Naive thymus-derived CD4-positive, alpha-beta T cell (primary cell): ENCODE measurements at regions not wholly inside any gene's neighbourhood (a gene's known extent, or its start where the extent isn't known, plus 50 kb on each side); places are given as distances from the start of the nearest gene placed in this dataset.

Source experiments
- ATAC-seq: fragments of 150-1000 bp; cut with Tn5 transposase; 2 replicates; pipeline ENCODE4 v1.10.0; 2021; ENCODE audit warnings: mild to moderate bottlenecking, moderate library complexity
- CTCF ChIA-PET: fragments of 350-600 bp; sonication (Branson Sonifier 250); formaldehyde crosslinking; loops from one replicate; lab custom pipeline; 2021; ENCODE audit warnings: antibody characterized with exemption; lab: Charles Lee
- POLR2A ChIA-PET: fragments of 350-600 bp; sonication (Branson Sonifier 250); formaldehyde crosslinking; loops from one replicate; lab custom pipeline; 2021; ENCODE audit warnings: antibody characterized with exemption, inconsistent platforms; lab: Charles Lee
- DNase-seq, 9 donors: peaks; one replicate each; pipeline versions ENCODE4 v3.0.0 to v3.0.0-alpha.2; 2020 to 2022; ENCODE audit warnings: mixed read lengths in 1 of 9
- H3K27ac ChIP-seq: one replicate; pipeline ENCODE4 v1.7.0; 2013; ENCODE audit warnings: mild to moderate bottlenecking, low read depth, low read length, moderate library complexity
- H3K27me3 ChIP-seq, 2 donors: one replicate each; pipeline ENCODE4 v1.7.0; 2013; ENCODE audit warnings: low read length in 2 of 2, mild to moderate bottlenecking in 2 of 2, moderate library complexity in 2 of 2; ENCODE audit not compliant: control insufficient read depth in 2 of 2, insufficient read depth in 2 of 2
- H3K36me3 ChIP-seq, 3 experiments: 1 replicate in 2 of 3; 2 replicates in 1 of 3; pipeline ENCODE4 v1.7.0; 2013; ENCODE audit warnings: low read length in 3 of 3, mild to moderate bottlenecking in 3 of 3, moderate library complexity in 1 of 3; ENCODE audit not compliant: insufficient read depth in 3 of 3, control insufficient read depth in 2 of 3
- H3K4me1 ChIP-seq, 2 donors: one replicate each; pipeline ENCODE4 v1.7.0; 2013; ENCODE audit warnings: low read length in 2 of 2, mild to moderate bottlenecking in 2 of 2, moderate library complexity in 1 of 2; ENCODE audit not compliant: control insufficient read depth in 2 of 2, insufficient read depth in 2 of 2
- H3K4me3 ChIP-seq: 2 replicates; pipeline ENCODE4 v1.7.0; 2013; ENCODE audit warnings: mild to moderate bottlenecking, low read length
- H3K9me3 ChIP-seq, 3 experiments: 1 replicate in 2 of 3; 2 replicates in 1 of 3; pipeline ENCODE4 v1.7.0; 2013; ENCODE audit warnings: low read length in 3 of 3; ENCODE audit not compliant: control insufficient read depth in 2 of 3
- H3K27ac Mint-ChIP-seq, 9 donors: one replicate each; pipeline ENCODE4 v1.8.0; 2020 to 2022; ENCODE audit warnings: mixed read lengths in 9 of 9, mild to moderate bottlenecking in 8 of 9, moderate library complexity in 5 of 9, inconsistent platforms in 2 of 9
- H3K27me3 Mint-ChIP-seq, 5 donors: one replicate each; pipeline ENCODE4 v1.8.0; 2021 to 2022; ENCODE audit warnings: mixed read lengths in 5 of 5, mild to moderate bottlenecking in 1 of 5
- H3K36me3 Mint-ChIP-seq, 5 donors: one replicate each; pipeline ENCODE4 v1.8.0; 2020 to 2022; ENCODE audit warnings: mixed read lengths in 5 of 5, mild to moderate bottlenecking in 3 of 5, inconsistent platforms in 1 of 5
- H3K4me1 Mint-ChIP-seq, 7 donors: one replicate each; pipeline ENCODE4 v1.8.0; 2020 to 2022; ENCODE audit warnings: mixed read lengths in 7 of 7, mild to moderate bottlenecking in 3 of 7, inconsistent platforms in 1 of 7
- H3K4me3 Mint-ChIP-seq, 10 donors: one replicate each; pipeline ENCODE4 v1.8.0; 2020 to 2022; ENCODE audit warnings: mild to moderate bottlenecking in 10 of 10, mixed read lengths in 10 of 10, moderate library complexity in 6 of 10, inconsistent platforms in 2 of 10
- H3K9me3 Mint-ChIP-seq, 11 donors: one replicate each; pipeline ENCODE4 v1.8.0; 2020 to 2022; ENCODE audit warnings: mixed read lengths in 11 of 11, mild to moderate bottlenecking in 4 of 11, inconsistent platforms in 1 of 11, moderate library complexity in 1 of 11
- intact Hi-C, 2 donors: fragments of 100-400 bp; cut with micrococcal nuclease; formaldehyde crosslinking; loops; one replicate each; pipeline ENCODE4 v1.15.1; 2023

GRCh38 chr3:64426551-64426950 is 201.3 kb upstream of the PRICKLE2 start:
- ChIA-PET POLR2A (no interaction called here), CTCF (no interaction called here)
- peaks cover 2 to 29% (median 20%) of the 10 kb centered on the region in 5 donors for H3K27me3 Mint-ChIP-seq
- Histone ChIP-seq H3K4me3 (no peak overlapping the region), H3K27me3 (no peaks in the 10 kb centered on the region), H3K9me3 (no peaks in the 10 kb centered on the region), H3K27ac (no peak overlapping the region), H3K4me1 (no peaks in the 10 kb centered on the region), H3K36me3 (no peaks in the 10 kb centered on the region)
- no peak for ATAC-seq
- no peak overlapping the region for H3K27ac Mint-ChIP-seq
- intact Hi-C loops, result no loop called here
- H3K4me1 Mint-ChIP-seq, result no peaks in the 10 kb centered on the region
- H3K9me3 Mint-ChIP-seq, result peaks cover 0 to 10% (median 3%) of the 10 kb centered on the region in 11 donors
- H3K4me3 Mint-ChIP-seq, result no peak overlapping the region
- no peak for DNase-seq
- no peaks in the 10 kb centered on the region for H3K36me3 Mint-ChIP-seq

DNA sequence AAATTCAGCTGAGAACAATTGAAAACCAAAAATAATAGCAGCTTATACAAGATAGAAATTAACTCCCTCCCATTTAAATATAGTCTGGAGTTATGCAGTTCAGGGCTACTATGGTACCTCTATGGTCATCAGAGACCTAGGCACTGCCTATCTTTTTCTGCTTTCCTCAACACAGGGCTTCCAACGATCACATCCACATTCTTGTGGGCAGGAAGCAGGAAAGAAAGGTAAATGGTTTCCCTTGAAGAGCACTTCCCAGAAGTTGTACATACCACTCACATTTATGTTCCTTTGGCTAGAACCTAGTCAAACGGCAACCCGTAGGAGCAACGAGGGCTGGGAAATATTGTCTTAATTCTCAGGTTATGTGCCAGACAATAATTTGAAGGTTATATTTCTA is 197.7 kb upstream of the PRICKLE2 start:
- H3K27ac ChIP-seq, result no peak overlapping the region
- Mint-ChIP-seq H3K27ac (no peak overlapping the region), H3K9me3 (peaks cover 0 to 3% (median 0%) of the 10 kb centered on the region in 11 donors), H3K4me1 (no peaks in the 10 kb centered on the region), H3K4me3 (no peak overlapping the region), H3K36me3 (no peaks in the 10 kb centered on the region), H3K27me3 (peaks cover 3 to 29% (median 13%) of the 10 kb centered on the region in 5 donors)
- intact Hi-C loops, result no loop called here
- POLR2A ChIA-PET, result no interaction called here
- no peak overlapping the region for H3K4me3 ChIP-seq
- no peaks in the 10 kb centered on the region for H3K27me3 ChIP-seq
- H3K4me1 ChIP-seq, result no peaks in the 10 kb centered on the region
- no peak for ATAC-seq
- no peaks in the 10 kb centered on the region for H3K9me3 ChIP-seq
- CTCF ChIA-PET, result no interaction called here
- no peak for DNase-seq
- no peaks in the 10 kb centered on the region for H3K36me3 ChIP-seq

- no peak overlapping the region for H3K27ac Mint-ChIP-seq
- H3K36me3 Mint-ChIP-seq, result no peaks in the 10 kb centered on the region
- H3K4me3 Mint-ChIP-seq, result no peak overlapping the region
- H3K4me3 ChIP-seq, result no peak overlapping the region
- no peak overlapping the region for H3K27ac ChIP-seq
- H3K27me3 ChIP-seq, result no peaks in the 10 kb centered on the region
- DNase-seq, result no peak
- H3K4me1 Mint-ChIP-seq, result no peaks in the 10 kb centered on the region
- no peaks in the 10 kb centered on the region for H3K9me3 ChIP-seq
- ChIA-PET POLR2A (no interaction called here), CTCF (no interaction called here)
- peaks cover 3 to 27% (median 10%) of the 10 kb centered on the region in 5 donors for H3K27me3 Mint-ChIP-seq
- H3K36me3 ChIP-seq, result no peaks in the 10 kb centered on the region
- ATAC-seq, result no peak
- peaks cover 0 to 3% (median 0%) of the 10 kb centered on the region in 11 donors for H3K9me3 Mint-ChIP-seq
- H3K4me1 ChIP-seq, result no peaks in the 10 kb centered on the region
- intact Hi-C loops, result no loop called here
Observed at GRCh38 chr3:64422192-64422591, 196.9 kb upstream of the PRICKLE2 start.

DNA sequence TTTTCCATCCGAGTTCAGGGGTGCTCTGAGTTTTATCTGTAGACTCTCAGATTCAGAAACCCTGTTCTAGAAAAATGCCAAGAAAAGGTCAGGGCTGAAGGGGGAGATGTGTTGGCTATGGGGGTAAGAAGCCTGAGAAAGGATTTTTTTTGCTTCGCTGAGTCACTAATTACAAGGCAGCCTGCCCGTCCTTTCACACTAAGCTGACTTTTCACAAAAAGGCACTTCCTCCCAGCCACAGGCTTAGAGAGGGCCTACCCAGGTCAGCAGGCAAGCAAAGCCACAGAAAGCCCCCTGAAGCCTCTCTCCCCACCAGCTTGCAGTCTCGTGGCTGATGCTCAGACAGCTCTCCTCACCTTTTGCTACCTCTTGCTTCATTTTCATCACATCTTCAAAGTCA is 192.6 kb upstream of the PRICKLE2 start:
- Histone ChIP-seq H3K9me3 (no peaks in the 10 kb centered on the region), H3K4me3 (no peak overlapping the region), H3K4me1 (no peaks in the 10 kb centered on the region), H3K27me3 (no peaks in the 10 kb centered on the region), H3K36me3 (no peaks in the 10 kb centered on the region), H3K27ac (no peak overlapping the region)
- ATAC-seq, result no peak
- DNase-seq, result no peak
- peaks cover 0 to 5% (median 0%) of the 10 kb centered on the region in 11 donors for H3K9me3 Mint-ChIP-seq
- ChIA-PET POLR2A (no interaction called here), CTCF (no interaction called here)
- no peaks in the 10 kb centered on the region for H3K4me1 Mint-ChIP-seq
- H3K36me3 Mint-ChIP-seq, result peaks cover 0 to 4% (median 0%) of the 10 kb centered on the region in 5 donors
- intact Hi-C loops, result no loop called here
- no peak overlapping the region for H3K4me3 Mint-ChIP-seq
- peaks cover 8 to 40% (median 19%) of the 10 kb centered on the region in 5 donors for H3K27me3 Mint-ChIP-seq
- no peak overlapping the region for H3K27ac Mint-ChIP-seq

- intact Hi-C loops, result no loop called here
- Mint-ChIP-seq H3K27ac (no peak overlapping the region), H3K36me3 (peaks cover 0 to 4% (median 0%) of the 10 kb centered on the region in 5 donors), H3K4me1 (no peaks in the 10 kb centered on the region), H3K9me3 (peaks cover 0 to 5% (median 0%) of the 10 kb centered on the region in 11 donors), H3K27me3 (peaks cover 5 to 28% (median 16%) of the 10 kb centered on the region in 5 donors), H3K4me3 (no peak overlapping the region)
- no peak for ATAC-seq
- no peak overlapping the region for H3K4me3 ChIP-seq
- no peaks in the 10 kb centered on the region for H3K36me3 ChIP-seq
- H3K27ac ChIP-seq, result no peak overlapping the region
- DNase-seq, result no peak
- no peaks in the 10 kb centered on the region for H3K4me1 ChIP-seq
- H3K9me3 ChIP-seq, result no peaks in the 10 kb centered on the region
- H3K27me3 ChIP-seq, result no peaks in the 10 kb centered on the region
- CTCF ChIA-PET, result no interaction called here
- POLR2A ChIA-PET, result no interaction called here
Observed at GRCh38 chr3:64414043-64414442, 188.8 kb upstream of the PRICKLE2 start.

GRCh38 chr3:64411101-64411500 is 185.8 kb upstream of the PRICKLE2 start:
- ChIA-PET POLR2A (no interaction called here), CTCF (no interaction called here)
- Mint-ChIP-seq H3K27me3 (peaks cover 2 to 32% (median 26%) of the 10 kb centered on the region in 5 donors), H3K4me1 (no peaks in the 10 kb centered on the region), H3K4me3 (no peak overlapping the region), H3K36me3 (peaks cover 0 to 4% (median 0%) of the 10 kb centered on the region in 5 donors), H3K9me3 (peaks cover 0 to 4% (median 0%) of the 10 kb centered on the region in 11 donors), H3K27ac (no peak overlapping the region)
- DNase-seq, result no peak
- Histone ChIP-seq H3K4me1 (no peaks in the 10 kb centered on the region), H3K36me3 (no peaks in the 10 kb centered on the region), H3K4me3 (no peak overlapping the region), H3K27me3 (no peaks in the 10 kb centered on the region), H3K27ac (no peak overlapping the region), H3K9me3 (no peaks in the 10 kb centered on the region)
- no peak for ATAC-seq
- intact Hi-C loops, result no loop called here

GRCh38 chr3:64410226-64410625 is 185.0 kb upstream of the PRICKLE2 start:
- Histone ChIP-seq H3K9me3 (no peaks in the 10 kb centered on the region), H3K4me3 (no peak overlapping the region), H3K27ac (no peak overlapping the region), H3K36me3 (no peaks in the 10 kb centered on the region), H3K27me3 (no peaks in the 10 kb centered on the region), H3K4me1 (no peaks in the 10 kb centered on the region)
- POLR2A ChIA-PET, result no interaction called here
- H3K4me1 Mint-ChIP-seq, result no peaks in the 10 kb centered on the region
- CTCF ChIA-PET, result no interaction called here
- DNase-seq (no peak), ATAC-seq (no peak)
- H3K27me3 Mint-ChIP-seq, result peaks cover 2 to 29% (median 25%) of the 10 kb centered on the region in 5 donors
- peaks cover 0 to 4% (median 0%) of the 10 kb centered on the region in 5 donors for H3K36me3 Mint-ChIP-seq
- H3K4me3 Mint-ChIP-seq, result no peak overlapping the region
- H3K9me3 Mint-ChIP-seq, result peaks cover 0 to 3% (median 0%) of the 10 kb centered on the region in 11 donors
- intact Hi-C loops, result no loop called here
- H3K27ac Mint-ChIP-seq, result no peak overlapping the region
